Muscle layer of duodenum (tissue), 2 donors: ENCODE measurements at regions not wholly inside any gene's neighbourhood (a gene's known extent, or its start where the extent isn't known, plus 50 kb on each side); places are given as distances from the start of the nearest gene placed in this dataset.

ENCODE experiments used
- H3K27ac ChIP-seq: one replicate; pipeline ENCODE4 v1.7.0; 2013; ENCODE audit warnings: mild to moderate bottlenecking, low read length
- H3K27me3 ChIP-seq: one replicate; pipeline ENCODE4 v1.7.0; 2013; ENCODE audit warnings: low read depth, mild to moderate bottlenecking, control low read depth, low read length
- H3K36me3 ChIP-seq, 2 donors: one replicate each; pipeline ENCODE4 v1.7.0; 2013; ENCODE audit warnings: low read length in 2 of 2, control low read depth in 1 of 2, mild to moderate bottlenecking in 1 of 2; ENCODE audit not compliant: insufficient read depth in 2 of 2, control insufficient read depth in 1 of 2
- H3K4me1 ChIP-seq, 2 donors: one replicate each; pipeline ENCODE4 v1.7.0; 2013; ENCODE audit warnings: low read length in 2 of 2, mild to moderate bottlenecking in 2 of 2, control low read depth in 1 of 2, moderate library complexity in 1 of 2; ENCODE audit not compliant: insufficient read depth in 2 of 2, control insufficient read depth in 1 of 2
- H3K4me3 ChIP-seq, 2 donors: one replicate each; pipeline ENCODE4 v1.7.0; 2013; ENCODE audit warnings: low read length in 2 of 2, low read depth in 1 of 2, mild to moderate bottlenecking in 1 of 2
- H3K9me3 ChIP-seq, 2 donors: one replicate each; pipeline ENCODE4 v1.7.0; 2013; ENCODE audit warnings: low read length in 2 of 2, control low read depth in 1 of 2, mild to moderate bottlenecking in 1 of 2; ENCODE audit not compliant: control insufficient read depth in 1 of 2
- donor health status: healthy.

GRCh38 chr6:14707971-14708465 is 537.9 kb upstream of the JARID2 start:
- Histone ChIP-seq H3K9me3 (peaks cover 0 to 3% of the 10 kb centered on the region in 2 donors), H3K4me1 (peaks cover 0 to 8% of the 10 kb centered on the region in 2 donors), H3K4me3 (no peak overlapping the region), H3K27ac (no peak overlapping the region), H3K27me3 (no peaks in the 10 kb centered on the region), H3K36me3 (peaks cover 0 to 5% of the 10 kb centered on the region in 2 donors)

GRCh38 chr6:14709066-14709670 is 536.7 kb upstream of the JARID2 start:
- Histone ChIP-seq H3K27ac (no peak overlapping the region), H3K4me3 (no peak overlapping the region), H3K9me3 (peaks cover 0 to 3% of the 10 kb centered on the region in 2 donors), H3K36me3 (peaks cover 0 to 5% of the 10 kb centered on the region in 2 donors), H3K27me3 (no peaks in the 10 kb centered on the region), H3K4me1 (peaks cover 0 to 8% of the 10 kb centered on the region in 2 donors)

GRCh38 chr6:14709900-14710299 is 536.0 kb upstream of the JARID2 start:
- Histone ChIP-seq H3K36me3 (peaks cover 0 to 5% of the 10 kb centered on the region in 2 donors), H3K27me3 (no peaks in the 10 kb centered on the region), H3K27ac (no peak overlapping the region), H3K9me3 (peaks cover 0 to 3% of the 10 kb centered on the region in 2 donors), H3K4me1 (peaks cover 0 to 8% of the 10 kb centered on the region in 2 donors), H3K4me3 (no peak overlapping the region)

- Histone ChIP-seq H3K9me3 (peaks cover 0 to 3% of the 10 kb centered on the region in 2 donors), H3K27me3 (no peaks in the 10 kb centered on the region), H3K4me3 (no peak overlapping the region), H3K4me1 (peaks cover 0 to 8% of the 10 kb centered on the region in 2 donors), H3K27ac (no peak overlapping the region), H3K36me3 (peaks cover 0 to 5% of the 10 kb centered on the region in 2 donors)
Observed at GRCh38 chr6:14710421-14710820, 535.4 kb upstream of the JARID2 start.

GRCh38 chr6:14711056-14711703 is 534.7 kb upstream of the JARID2 start:
- H3K4me3 ChIP-seq = no peak overlapping the region
- no peak overlapping the region for H3K27ac ChIP-seq
- H3K9me3 ChIP-seq = peaks cover 0 to 3% of the 10 kb centered on the region in 2 donors
- H3K4me1 ChIP-seq = peaks cover 0 to 8% of the 10 kb centered on the region in 2 donors
- no peaks in the 10 kb centered on the region for H3K36me3 ChIP-seq
- H3K27me3 ChIP-seq = no peaks in the 10 kb centered on the region

- no peak overlapping the region for H3K4me3 ChIP-seq
- peaks cover 0 to 7% of the 10 kb centered on the region in 2 donors for H3K4me1 ChIP-seq
- H3K27me3 ChIP-seq = no peaks in the 10 kb centered on the region
- H3K36me3 ChIP-seq = no peaks in the 10 kb centered on the region
- no peak overlapping the region for H3K27ac ChIP-seq
- peaks cover 0 to 3% of the 10 kb centered on the region in 2 donors for H3K9me3 ChIP-seq
Observed at GRCh38 chr6:14711704-14712379, 534.0 kb upstream of the JARID2 start.

- no peak overlapping the region for H3K27ac ChIP-seq
Observed at GRCh38 chr6:14713008-14713960, 532.6 kb upstream of the JARID2 start.

GRCh38 chr6:14713966-14714631 is 531.8 kb upstream of the JARID2 start:
- Histone ChIP-seq H3K36me3 (no peaks in the 10 kb centered on the region), H3K4me1 (no peaks in the 10 kb centered on the region), H3K9me3 (peaks cover 0 to 3% of the 10 kb centered on the region in 2 donors), H3K4me3 (no peak overlapping the region), H3K27me3 (no peaks in the 10 kb centered on the region), H3K27ac (no peak overlapping the region)

More at GRCh38 chr6:14713008-14713960, 532.6 kb upstream of the JARID2 start:
- H3K36me3 ChIP-seq = no peaks in the 10 kb centered on the region
- H3K9me3 ChIP-seq = peaks cover 0 to 3% of the 10 kb centered on the region in 2 donors
- no peaks in the 10 kb centered on the region for H3K27me3 ChIP-seq
- H3K4me1 ChIP-seq = no peaks in the 10 kb centered on the region
- no peak overlapping the region for H3K4me3 ChIP-seq

- H3K4me1 ChIP-seq = no peaks in the 10 kb centered on the region
- H3K4me3 ChIP-seq = no peak overlapping the region
Observed at GRCh38 chr6:14715076-14715475, 530.8 kb upstream of the JARID2 start.

GRCh38 chr6:14716499-14717146 is 529.2 kb upstream of the JARID2 start:
- no peaks in the 10 kb centered on the region for H3K9me3 ChIP-seq
- H3K27me3 ChIP-seq = no peaks in the 10 kb centered on the region
- H3K36me3 ChIP-seq = no peaks in the 10 kb centered on the region
- H3K4me3 ChIP-seq = no peak overlapping the region
- H3K27ac ChIP-seq = no peak overlapping the region
- H3K4me1 ChIP-seq = no peaks in the 10 kb centered on the region

More at GRCh38 chr6:14715076-14715475, 530.8 kb upstream of the JARID2 start:
- Histone ChIP-seq H3K36me3 (no peaks in the 10 kb centered on the region), H3K9me3 (peaks cover 0 to 3% of the 10 kb centered on the region in 2 donors), H3K27me3 (no peaks in the 10 kb centered on the region), H3K27ac (no peak overlapping the region)
